Testis (tissue), 2 donors: ENCODE measurements at regions not wholly inside any gene's neighbourhood (a gene's known extent, or its start where the extent isn't known, plus 50 kb on each side); places are given as distances from the start of the nearest gene placed in this dataset.

Source experiments
- POLR2A ChIP-seq: fragments of 450-650 bp; IDR thresholded peaks from one replicate; pipeline ENCODE4 v1.6.1; 2017; ENCODE audit warnings: antibody characterized with exemption, mild to moderate bottlenecking, moderate library complexity
- TF ChIP-seq, protein P1 (sequence below), 3 experiments: fragments of 450-650 bp in 2 of 3; fragments of 200-600 bp in 1 of 3; sonication (generic) in 1 of 3; IDR thresholded peaks; one replicate each; pipeline ENCODE4 v1.5.1; 2016 to 2019; ENCODE audit warnings: antibody characterized with exemption in 3 of 3, mild to moderate bottlenecking in 2 of 3, moderate library complexity in 1 of 3

GRCh38 chr16:81167851-81168250, 70.6 kb upstream of the BCO1 start:
- TF ChIP-seq, protein P1, sequence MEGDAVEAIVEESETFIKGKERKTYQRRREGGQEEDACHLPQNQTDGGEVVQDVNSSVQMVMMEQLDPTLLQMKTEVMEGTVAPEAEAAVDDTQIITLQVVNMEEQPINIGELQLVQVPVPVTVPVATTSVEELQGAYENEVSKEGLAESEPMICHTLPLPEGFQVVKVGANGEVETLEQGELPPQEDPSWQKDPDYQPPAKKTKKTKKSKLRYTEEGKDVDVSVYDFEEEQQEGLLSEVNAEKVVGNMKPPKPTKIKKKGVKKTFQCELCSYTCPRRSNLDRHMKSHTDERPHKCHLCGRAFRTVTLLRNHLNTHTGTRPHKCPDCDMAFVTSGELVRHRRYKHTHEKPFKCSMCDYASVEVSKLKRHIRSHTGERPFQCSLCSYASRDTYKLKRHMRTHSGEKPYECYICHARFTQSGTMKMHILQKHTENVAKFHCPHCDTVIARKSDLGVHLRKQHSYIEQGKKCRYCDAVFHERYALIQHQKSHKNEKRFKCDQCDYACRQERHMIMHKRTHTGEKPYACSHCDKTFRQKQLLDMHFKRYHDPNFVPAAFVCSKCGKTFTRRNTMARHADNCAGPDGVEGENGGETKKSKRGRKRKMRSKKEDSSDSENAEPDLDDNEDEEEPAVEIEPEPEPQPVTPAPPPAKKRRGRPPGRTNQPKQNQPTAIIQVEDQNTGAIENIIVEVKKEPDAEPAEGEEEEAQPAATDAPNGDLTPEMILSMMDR (IDR thresholded peaks at IDR 0.05): no peak
- TF ChIP-seq POLR2A: no peak
